ENCODE measurements at regions not wholly inside any gene's neighbourhood (a gene's known extent, or its start where the extent isn't known, plus 50 kb on each side); places are given as distances from the start of the nearest gene placed in this dataset.

DNA sequence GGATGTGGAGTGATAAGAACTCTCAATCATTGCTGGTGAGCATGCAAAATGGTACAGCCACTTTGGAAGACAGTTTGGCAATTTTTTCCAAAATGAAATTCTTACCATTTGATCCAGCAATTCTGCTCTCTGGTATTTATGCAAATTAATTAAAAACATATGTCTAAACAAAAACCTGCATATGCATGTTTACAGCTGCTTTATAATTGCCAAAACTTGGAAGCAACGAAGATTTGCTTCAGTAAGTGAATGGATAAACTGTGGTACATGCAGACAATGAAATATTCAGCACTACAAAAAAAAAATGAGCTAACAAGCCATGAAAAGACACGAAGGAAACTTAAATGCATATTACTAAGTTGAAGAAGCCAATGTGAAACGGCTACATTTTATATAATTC lies 55.5 kb upstream of the SMLR1 start:
- no peak overlapping the region for H3K4me3 ChIP-seq (replicated peaks; ENCODE audit: insufficient read depth, low read length)
- DNase-seq (ENCODE audit: low read depth in 1 of 2, low spot score in 1 of 2): no peak
- H3K27ac ChIP-seq (replicated peaks): no peak overlapping the region
- TF ChIP-seq, protein P1, sequence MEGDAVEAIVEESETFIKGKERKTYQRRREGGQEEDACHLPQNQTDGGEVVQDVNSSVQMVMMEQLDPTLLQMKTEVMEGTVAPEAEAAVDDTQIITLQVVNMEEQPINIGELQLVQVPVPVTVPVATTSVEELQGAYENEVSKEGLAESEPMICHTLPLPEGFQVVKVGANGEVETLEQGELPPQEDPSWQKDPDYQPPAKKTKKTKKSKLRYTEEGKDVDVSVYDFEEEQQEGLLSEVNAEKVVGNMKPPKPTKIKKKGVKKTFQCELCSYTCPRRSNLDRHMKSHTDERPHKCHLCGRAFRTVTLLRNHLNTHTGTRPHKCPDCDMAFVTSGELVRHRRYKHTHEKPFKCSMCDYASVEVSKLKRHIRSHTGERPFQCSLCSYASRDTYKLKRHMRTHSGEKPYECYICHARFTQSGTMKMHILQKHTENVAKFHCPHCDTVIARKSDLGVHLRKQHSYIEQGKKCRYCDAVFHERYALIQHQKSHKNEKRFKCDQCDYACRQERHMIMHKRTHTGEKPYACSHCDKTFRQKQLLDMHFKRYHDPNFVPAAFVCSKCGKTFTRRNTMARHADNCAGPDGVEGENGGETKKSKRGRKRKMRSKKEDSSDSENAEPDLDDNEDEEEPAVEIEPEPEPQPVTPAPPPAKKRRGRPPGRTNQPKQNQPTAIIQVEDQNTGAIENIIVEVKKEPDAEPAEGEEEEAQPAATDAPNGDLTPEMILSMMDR (IDR thresholded peaks at IDR 0.05; ENCODE audit: insufficient read depth, low read length): no peak
- TF ChIP-seq, protein P2, sequence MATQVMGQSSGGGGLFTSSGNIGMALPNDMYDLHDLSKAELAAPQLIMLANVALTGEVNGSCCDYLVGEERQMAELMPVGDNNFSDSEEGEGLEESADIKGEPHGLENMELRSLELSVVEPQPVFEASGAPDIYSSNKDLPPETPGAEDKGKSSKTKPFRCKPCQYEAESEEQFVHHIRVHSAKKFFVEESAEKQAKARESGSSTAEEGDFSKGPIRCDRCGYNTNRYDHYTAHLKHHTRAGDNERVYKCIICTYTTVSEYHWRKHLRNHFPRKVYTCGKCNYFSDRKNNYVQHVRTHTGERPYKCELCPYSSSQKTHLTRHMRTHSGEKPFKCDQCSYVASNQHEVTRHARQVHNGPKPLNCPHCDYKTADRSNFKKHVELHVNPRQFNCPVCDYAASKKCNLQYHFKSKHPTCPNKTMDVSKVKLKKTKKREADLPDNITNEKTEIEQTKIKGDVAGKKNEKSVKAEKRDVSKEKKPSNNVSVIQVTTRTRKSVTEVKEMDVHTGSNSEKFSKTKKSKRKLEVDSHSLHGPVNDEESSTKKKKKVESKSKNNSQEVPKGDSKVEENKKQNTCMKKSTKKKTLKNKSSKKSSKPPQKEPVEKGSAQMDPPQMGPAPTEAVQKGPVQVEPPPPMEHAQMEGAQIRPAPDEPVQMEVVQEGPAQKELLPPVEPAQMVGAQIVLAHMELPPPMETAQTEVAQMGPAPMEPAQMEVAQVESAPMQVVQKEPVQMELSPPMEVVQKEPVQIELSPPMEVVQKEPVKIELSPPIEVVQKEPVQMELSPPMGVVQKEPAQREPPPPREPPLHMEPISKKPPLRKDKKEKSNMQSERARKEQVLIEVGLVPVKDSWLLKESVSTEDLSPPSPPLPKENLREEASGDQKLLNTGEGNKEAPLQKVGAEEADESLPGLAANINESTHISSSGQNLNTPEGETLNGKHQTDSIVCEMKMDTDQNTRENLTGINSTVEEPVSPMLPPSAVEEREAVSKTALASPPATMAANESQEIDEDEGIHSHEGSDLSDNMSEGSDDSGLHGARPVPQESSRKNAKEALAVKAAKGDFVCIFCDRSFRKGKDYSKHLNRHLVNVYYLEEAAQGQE (IDR thresholded peaks at IDR 0.05; ENCODE audit: insufficient replicate concordance, low read depth): no peak
- no peak for TF ChIP-seq POLR2AphosphoS5 (IDR thresholded peaks at IDR 0.05; ENCODE audit: low read depth)
- no peak for TF ChIP-seq GABPA (IDR thresholded peaks at IDR 0.05; ENCODE audit: low read depth)
- TF ChIP-seq SPI1 (IDR thresholded peaks at IDR 0.05; ENCODE audit: borderline replicate concordance, low read depth): no peak
- H3K27me3 ChIP-seq (ENCODE audit: insufficient read depth, poor library complexity, severe bottlenecking): no peaks in the 10 kb centered on the region

- no peak for TF ChIP-seq POLR2AphosphoS5 (IDR thresholded peaks at IDR 0.05; ENCODE audit: low read depth)
- TF ChIP-seq GABPA (IDR thresholded peaks at IDR 0.05; ENCODE audit: low read depth): no peak
- no peak for TF ChIP-seq SPI1 (IDR thresholded peaks at IDR 0.05; ENCODE audit: borderline replicate concordance, low read depth)
- TF ChIP-seq, protein P1 (IDR thresholded peaks at IDR 0.05; ENCODE audit: insufficient read depth, low read length): no peak
- TF ChIP-seq, protein P2 (IDR thresholded peaks at IDR 0.05; ENCODE audit: insufficient replicate concordance, low read depth): no peak
- DNase-seq (ENCODE audit: low read depth in 1 of 2, low spot score in 1 of 2): no peak
- no peak overlapping the region for H3K4me3 ChIP-seq (replicated peaks; ENCODE audit: insufficient read depth, low read length)
- H3K27ac ChIP-seq (replicated peaks): no peak overlapping the region
- no peaks in the 10 kb centered on the region for H3K27me3 ChIP-seq (ENCODE audit: insufficient read depth, poor library complexity, severe bottlenecking)
Observed at GRCh38 chr6:130773860-130774259, 53.3 kb upstream of the SMLR1 start.

- no peak for DNase-seq (ENCODE audit: low read depth in 1 of 2, low spot score in 1 of 2)
- no peak overlapping the region for H3K27ac ChIP-seq (replicated peaks)
Observed at GRCh38 chr6:130775411-130776012, 51.7 kb upstream of the SMLR1 start.

More at GRCh38 chr6:130775411-130776012, 51.7 kb upstream of the SMLR1 start:
- no peaks in the 10 kb centered on the region for H3K27me3 ChIP-seq (ENCODE audit: insufficient read depth, poor library complexity, severe bottlenecking)
- no peak for TF ChIP-seq SPI1 (IDR thresholded peaks at IDR 0.05; ENCODE audit: borderline replicate concordance, low read depth)
- no peak for TF ChIP-seq POLR2AphosphoS5 (IDR thresholded peaks at IDR 0.05; ENCODE audit: low read depth)
- TF ChIP-seq GABPA (IDR thresholded peaks at IDR 0.05; ENCODE audit: low read depth): no peak
- TF ChIP-seq, protein P2 (IDR thresholded peaks at IDR 0.05; ENCODE audit: insufficient replicate concordance, low read depth): no peak
- H3K4me3 ChIP-seq (replicated peaks; ENCODE audit: insufficient read depth, low read length): no peak overlapping the region
